ENCODE measurements at regions not wholly inside any gene's neighbourhood (a gene's known extent, or its start where the extent isn't known, plus 50 kb on each side); places are given as distances from the start of the nearest gene placed in this dataset.

- TF ChIP-seq POLR2A (IDR thresholded peaks at IDR 0.05) (no peak), CTCF (IDR thresholded peaks at IDR 0.05 in 4 of 5, conservative IDR thresholded peaks at IDR 0.05 in 1 of 5) (no peak)
Observed at GRCh38 chr4:19596342-19596741, 655.4 kb upstream of the SLIT2 start.

Measured in gastrocnemius medialis (tissue), 4 donors.